Left ventricle myocardium inferior (tissue), 1 donor: ENCODE measurements at regions not wholly inside any gene's neighbourhood (a gene's known extent, or its start where the extent isn't known, plus 50 kb on each side); places are given as distances from the start of the nearest gene placed in this dataset.
A peak's percentile ranks its signal among the peaks of the same experiment; 100 is the strongest.

Experiments used
- DNase-seq: peaks from one replicate; pipeline ENCODE4 v3.0.0-alpha.2; 2020
- H3K27ac ChIP-seq: fragments of 200-600 bp; replicated peaks from 2 replicates; pipeline ENCODE4 v1.8.0; 2021
- H3K27me3 ChIP-seq: fragments of 200-600 bp; 2 replicates; pipeline ENCODE4 v1.8.0; 2021; ENCODE audit warnings: low read depth
- H3K36me3 ChIP-seq: fragments of 200-600 bp; 2 replicates; pipeline ENCODE4 v1.8.0; 2021
- H3K4me1 ChIP-seq: fragments of 200-600 bp; 2 replicates; pipeline ENCODE4 v1.8.0; 2021
- H3K4me3 ChIP-seq: fragments of 200-600 bp; 2 replicates; pipeline ENCODE4 v1.8.0; 2021; ENCODE audit warnings: mild to moderate bottlenecking, moderate library complexity
- H3K9me3 ChIP-seq: fragments of 200-600 bp; replicated peaks from 2 replicates; pipeline ENCODE4 v1.8.0; 2021
- CTCF ChIP-seq: fragments of 200-600 bp; IDR thresholded peaks from 2 replicates; pipeline ENCODE4 v1.8.0; 2021; ENCODE audit warnings: antibody characterized with exemption, mild to moderate bottlenecking, borderline replicate concordance
- intact Hi-C: fragments of 100-400 bp; cut with micrococcal nuclease; formaldehyde crosslinking; loops from one replicate; pipeline ENCODE4 v1.11.0; 2022
- donor health status: DM: no; HTN: yes; CAD: no; lungs with severe emphysema.

- H3K9me3 ChIP-seq, result no peaks in the 10 kb centered on the region
- H3K27me3 ChIP-seq, result no peaks in the 10 kb centered on the region
- peaks cover 15% of the 10 kb centered on the region for H3K4me1 ChIP-seq
- H3K27ac ChIP-seq, result peak overlapping the region; percentile 73
- no peak overlapping the region for H3K4me3 ChIP-seq
- no peak for DNase-seq
- H3K36me3 ChIP-seq, result no peaks in the 10 kb centered on the region
- intact Hi-C loops, result no loop called here
- no peak for TF ChIP-seq CTCF
Observed at GRCh38 chr10:31187182-31187581, 131.8 kb upstream of the ZEB1 start.

GRCh38 chr10:31187607-31188210, 131.3 kb upstream of the ZEB1 start:
- TF ChIP-seq CTCF, result no peak
- no peak for DNase-seq
- no peaks in the 10 kb centered on the region for H3K27me3 ChIP-seq
- no peak overlapping the region for H3K4me3 ChIP-seq
- intact Hi-C loops, result no loop called here
- H3K27ac ChIP-seq, result peak overlapping the region; percentile 73
- H3K4me1 ChIP-seq, result peaks cover 15% of the 10 kb centered on the region
- H3K9me3 ChIP-seq, result no peaks in the 10 kb centered on the region
- no peaks in the 10 kb centered on the region for H3K36me3 ChIP-seq

GRCh38 chr10:31188792-31189406, 130.1 kb upstream of the ZEB1 start:
- Histone ChIP-seq H3K4me1 (peaks cover 15% of the 10 kb centered on the region), H3K9me3 (no peaks in the 10 kb centered on the region), H3K4me3 (no peak overlapping the region), H3K27ac (no peak overlapping the region), H3K27me3 (no peaks in the 10 kb centered on the region), H3K36me3 (no peaks in the 10 kb centered on the region)
- DNase-seq, result no peak
- TF ChIP-seq CTCF, result no peak
- intact Hi-C loops, result no loop called here

GRCh38 chr10:31190488-31190887, 128.5 kb upstream of the ZEB1 start:
- Histone ChIP-seq H3K27ac (no peak overlapping the region), H3K4me3 (no peak overlapping the region), H3K36me3 (no peaks in the 10 kb centered on the region), H3K9me3 (no peaks in the 10 kb centered on the region), H3K27me3 (no peaks in the 10 kb centered on the region), H3K4me1 (peaks cover 15% of the 10 kb centered on the region)
- intact Hi-C loops, result no loop called here
- no peak for TF ChIP-seq CTCF
- DNase-seq, result no peak

- no peak for DNase-seq
- Histone ChIP-seq H3K36me3 (no peaks in the 10 kb centered on the region), H3K4me3 (no peak overlapping the region), H3K4me1 (no peaks in the 10 kb centered on the region), H3K9me3 (no peaks in the 10 kb centered on the region), H3K27me3 (no peaks in the 10 kb centered on the region), H3K27ac (no peak overlapping the region)
- TF ChIP-seq CTCF, result no peak
- intact Hi-C loops, result no loop called here
Observed at GRCh38 chr10:31192475-31192874, 126.5 kb upstream of the ZEB1 start.
